Neural cell (in vitro differentiated cells): ENCODE measurements at regions not wholly inside any gene's neighbourhood (a gene's known extent, or its start where the extent isn't known, plus 50 kb on each side); places are given as distances from the start of the nearest gene placed in this dataset.

ENCODE experiments used
- EP300 ChIP-seq: fragments of 450-650 bp; conservative IDR thresholded peaks from 2 replicates; pipeline ENCODE4 v1.6.1; 2014; ENCODE audit warnings: antibody characterized with exemption, mild to moderate bottlenecking, moderate library complexity; ENCODE audit not compliant: poor library complexity, severe bottlenecking
- EZH2 ChIP-seq: fragments of 200-600, 300-800 bp; shearing (Covaris generic), sonication (generic); IDR thresholded peaks from 2 replicates; pipeline ENCODE4 v1.6.1; 2014; ENCODE audit warnings: antibody characterized with exemption, low read length, borderline replicate concordance, mild to moderate bottlenecking; ENCODE audit not compliant: insufficient read depth, poor library complexity, severe bottlenecking
- MXI1 ChIP-seq: fragments of 450-650 bp; conservative IDR thresholded peaks from 2 replicates; pipeline ENCODE4 v1.6.1; 2014; ENCODE audit warnings: antibody characterized with exemption, mild to moderate bottlenecking; ENCODE audit not compliant: poor library complexity, severe bottlenecking
- POLR2AphosphoS5 ChIP-seq: IDR thresholded peaks from 2 replicates; pipeline ENCODE4 v1.6.1; 2012
- RAD21 ChIP-seq: fragments of 450-650 bp; conservative IDR thresholded peaks from 2 replicates; pipeline ENCODE4 v1.6.1; 2014; ENCODE audit warnings: antibody characterized with exemption, mild to moderate bottlenecking, moderate library complexity
- REST ChIP-seq: IDR thresholded peaks from 2 replicates; pipeline ENCODE4 v1.6.1; 2012; ENCODE audit warnings: borderline replicate concordance
- TF ChIP-seq, protein P1 (sequence below): fragments of 450-650 bp; IDR thresholded peaks from 2 replicates; pipeline ENCODE4 v1.5.1; 2014; ENCODE audit warnings: antibody characterized with exemption, mild to moderate bottlenecking, moderate library complexity; ENCODE audit not compliant: poor library complexity, severe bottlenecking

- TF ChIP-seq EZH2 = no peak
- no peak for TF ChIP-seq POLR2AphosphoS5
- TF ChIP-seq RAD21 = no peak
- TF ChIP-seq, protein P1, sequence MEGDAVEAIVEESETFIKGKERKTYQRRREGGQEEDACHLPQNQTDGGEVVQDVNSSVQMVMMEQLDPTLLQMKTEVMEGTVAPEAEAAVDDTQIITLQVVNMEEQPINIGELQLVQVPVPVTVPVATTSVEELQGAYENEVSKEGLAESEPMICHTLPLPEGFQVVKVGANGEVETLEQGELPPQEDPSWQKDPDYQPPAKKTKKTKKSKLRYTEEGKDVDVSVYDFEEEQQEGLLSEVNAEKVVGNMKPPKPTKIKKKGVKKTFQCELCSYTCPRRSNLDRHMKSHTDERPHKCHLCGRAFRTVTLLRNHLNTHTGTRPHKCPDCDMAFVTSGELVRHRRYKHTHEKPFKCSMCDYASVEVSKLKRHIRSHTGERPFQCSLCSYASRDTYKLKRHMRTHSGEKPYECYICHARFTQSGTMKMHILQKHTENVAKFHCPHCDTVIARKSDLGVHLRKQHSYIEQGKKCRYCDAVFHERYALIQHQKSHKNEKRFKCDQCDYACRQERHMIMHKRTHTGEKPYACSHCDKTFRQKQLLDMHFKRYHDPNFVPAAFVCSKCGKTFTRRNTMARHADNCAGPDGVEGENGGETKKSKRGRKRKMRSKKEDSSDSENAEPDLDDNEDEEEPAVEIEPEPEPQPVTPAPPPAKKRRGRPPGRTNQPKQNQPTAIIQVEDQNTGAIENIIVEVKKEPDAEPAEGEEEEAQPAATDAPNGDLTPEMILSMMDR = no peak
- TF ChIP-seq EP300 = no peak
- no peak for TF ChIP-seq REST
- TF ChIP-seq MXI1 = no peak
These were observed 269.8 kb upstream of the CDH9 start for GRCh38 chr5:27308153-27308552.
